HG03442 (cell line): ENCODE measurements at regions not wholly inside any gene's neighbourhood (a gene's known extent, or its start where the extent isn't known, plus 50 kb on each side); places are given as distances from the start of the nearest gene placed in this dataset.

Experiments used
- ATAC-seq: cut with Tn5 transposase; IDR thresholded peaks from one replicate; pipeline ENCODE4 v1.9.1; 2021; ENCODE audit warnings: mild to moderate bottlenecking, moderate library complexity; ENCODE audit not compliant: unreplicated experiment

GRCh38 chr1:83520797-83521196, 478.1 kb downstream of the TTLL7 start:
- ATAC-seq: no peak

- ATAC-seq: no peak
These were observed 482.6 kb downstream of the TTLL7 start for GRCh38 chr1:83516369-83516768.

- ATAC-seq: no peak
These were observed 483.3 kb downstream of the TTLL7 start for GRCh38 chr1:83515578-83516154.

GRCh38 chr1:83512373-83513193, 486.3 kb downstream of the TTLL7 start:
- no peak for ATAC-seq

GRCh38 chr1:83511146-83511726, 487.7 kb downstream of the TTLL7 start:
- ATAC-seq: no peak

- ATAC-seq: no peak
These were observed 489.6 kb downstream of the TTLL7 start for GRCh38 chr1:83509301-83509781.

GRCh38 chr1:83508485-83509151, 490.3 kb downstream of the TTLL7 start:
- peak; percentile 99 for ATAC-seq

- no peak for ATAC-seq
These were observed 493.8 kb downstream of the TTLL7 start for GRCh38 chr1:83505148-83505547.

GRCh38 chr1:83503153-83503552, 495.8 kb downstream of the TTLL7 start:
- ATAC-seq: no peak

- peak; percentile 91 for ATAC-seq
These were observed 497.8 kb downstream of the TTLL7 start for GRCh38 chr1:83500987-83501591.

GRCh38 chr1:83500531-83500930, 498.4 kb downstream of the TTLL7 start:
- ATAC-seq: no peak

- peak; percentile 51 for ATAC-seq
These were observed 498.9 kb downstream of the TTLL7 start for GRCh38 chr1:83499998-83500397.

- ATAC-seq: no peak
These were observed 501.4 kb downstream of the TTLL7 start for GRCh38 chr1:83497563-83497962.

- ATAC-seq: no peak
These were observed 503.4 kb downstream of the TTLL7 start for GRCh38 chr1:83495560-83495959.

GRCh38 chr1:83493633-83494032, 505.3 kb downstream of the TTLL7 start:
- no peak for ATAC-seq

- no peak for ATAC-seq
These were observed 507.0 kb downstream of the TTLL7 start for GRCh38 chr1:83491930-83492329.

GRCh38 chr1:83490988-83491387, 507.9 kb downstream of the TTLL7 start:
- ATAC-seq: no peak

GRCh38 chr1:83488105-83488504, 510.8 kb downstream of the TTLL7 start:
- peak; percentile 87 for ATAC-seq

GRCh38 chr1:83487460-83487859, 511.5 kb downstream of the TTLL7 start:
- peak; percentile 25 for ATAC-seq

- ATAC-seq: peak; percentile 23
These were observed 513.5 kb downstream of the TTLL7 start for GRCh38 chr1:83485314-83486019.
